ENCODE measurements at regions not wholly inside any gene's neighbourhood (a gene's known extent, or its start where the extent isn't known, plus 50 kb on each side); places are given as distances from the start of the nearest gene placed in this dataset.

- TF ChIP-seq MTA1 (IDR thresholded peaks at IDR 0.05; ENCODE audit: borderline replicate concordance) (no peak), TCF7L2 (IDR thresholded peaks at IDR 0.05; ENCODE audit: low read depth, low read length) (no peak), CTCF (IDR thresholded peaks at IDR 0.05 in 2 of 3, conservative IDR thresholded peaks at IDR 0.05 in 1 of 3; ENCODE audit: insufficient read depth in 2 of 3, low read depth in 1 of 3, low read length in 3 of 3) (no peak), ZKSCAN8 (CRISPR knock-in tag; IDR thresholded peaks at IDR 0.05) (no peak), ARID3B (CRISPR knock-in tag; IDR thresholded peaks at IDR 0.05; ENCODE audit: borderline replicate concordance) (no peak), USF1 (CRISPR knock-in tag; IDR thresholded peaks at IDR 0.05) (no peak), ZNF668 (CRISPR knock-in tag; IDR thresholded peaks at IDR 0.05) (no peak), MITF (IDR thresholded peaks at IDR 0.05) (no peak), E2F6 (IDR thresholded peaks at IDR 0.05; ENCODE audit: borderline replicate concordance in 1 of 2, extremely low read depth in 1 of 2, insufficient read depth in 1 of 2, insufficient read length in 1 of 2, low read depth in 1 of 2, low read length in 1 of 2, poor library complexity in 1 of 2, severe bottlenecking in 1 of 2) (no peak), HDAC6 (IDR thresholded peaks at IDR 0.05; ENCODE audit: low read depth, low read length) (no peak)
Observed at GRCh38 chr18:75538727-75539126, 111.2 kb upstream of the SMIM21 start.

Data from K562 (cell line).